GM19467 (cell line): ENCODE measurements at regions not wholly inside any gene's neighbourhood (a gene's known extent, or its start where the extent isn't known, plus 50 kb on each side); places are given as distances from the start of the nearest gene placed in this dataset.
"Not testable (repeated sequence)": the region's sequence is repeated elsewhere in the genome, so short reads cannot be mapped to it uniquely, and the experiment has no call there.

ENCODE experiments used
- ATAC-seq: cut with Tn5 transposase; IDR thresholded peaks from one replicate; pipeline ENCODE4 v1.9.1; 2021; ENCODE audit warnings: mild to moderate bottlenecking, moderate library complexity; ENCODE audit not compliant: unreplicated experiment

GRCh38 chr7:4519819-4520520 lies 162.1 kb upstream of the FOXK1 start:
- no peak for ATAC-seq

- ATAC-seq = no peak
These were observed 158.9 kb upstream of the FOXK1 start for GRCh38 chr7:4523219-4523618.

GRCh38 chr7:4523873-4524272 lies 158.2 kb upstream of the FOXK1 start:
- no peak for ATAC-seq

- ATAC-seq = no peak
These were observed 156.2 kb upstream of the FOXK1 start for GRCh38 chr7:4525884-4526283.

- ATAC-seq = no peak
These were observed 154.0 kb upstream of the FOXK1 start for GRCh38 chr7:4527988-4528636.

DNA sequence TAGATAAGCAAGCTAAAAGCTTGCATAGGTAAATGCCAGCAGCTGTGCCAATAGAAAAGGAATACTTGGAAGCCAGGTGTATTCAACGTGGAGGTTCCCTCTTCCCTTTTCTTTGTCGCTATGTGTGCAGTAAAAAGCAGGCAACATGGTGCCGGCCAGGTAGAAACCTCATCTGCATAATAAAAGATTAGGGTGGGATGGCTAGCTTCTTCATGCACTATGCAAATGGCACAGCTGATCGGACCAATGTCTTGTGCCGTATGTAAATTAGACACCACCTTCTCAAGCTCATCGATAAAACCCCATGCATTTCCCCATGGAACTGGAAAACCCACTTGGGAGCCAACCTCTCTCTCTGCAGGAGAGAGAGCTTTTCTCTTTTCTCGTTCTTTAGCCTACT lies 150.9 kb upstream of the FOXK1 start:
- ATAC-seq = no peak

DNA sequence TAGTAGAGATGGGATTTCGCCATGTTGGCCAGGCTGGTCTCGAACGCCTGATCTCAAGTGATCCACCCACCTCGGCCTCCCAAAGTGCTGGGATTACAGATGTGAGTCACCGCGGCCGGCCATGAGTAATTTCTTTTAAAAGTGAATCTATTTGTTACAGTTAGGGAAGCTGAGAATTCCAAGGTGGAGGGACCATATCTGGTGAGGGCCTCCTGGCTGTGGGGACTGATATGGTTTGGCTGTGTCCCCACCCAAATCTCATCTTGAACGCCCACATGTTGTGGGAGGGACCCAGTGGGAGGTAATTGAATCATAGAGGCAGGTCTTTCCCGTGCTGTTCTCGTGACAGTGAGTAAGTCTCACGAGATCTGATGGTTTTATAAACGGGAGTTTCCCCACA lies 148.8 kb upstream of the FOXK1 start:
- not testable (repeated sequence) for ATAC-seq

DNA sequence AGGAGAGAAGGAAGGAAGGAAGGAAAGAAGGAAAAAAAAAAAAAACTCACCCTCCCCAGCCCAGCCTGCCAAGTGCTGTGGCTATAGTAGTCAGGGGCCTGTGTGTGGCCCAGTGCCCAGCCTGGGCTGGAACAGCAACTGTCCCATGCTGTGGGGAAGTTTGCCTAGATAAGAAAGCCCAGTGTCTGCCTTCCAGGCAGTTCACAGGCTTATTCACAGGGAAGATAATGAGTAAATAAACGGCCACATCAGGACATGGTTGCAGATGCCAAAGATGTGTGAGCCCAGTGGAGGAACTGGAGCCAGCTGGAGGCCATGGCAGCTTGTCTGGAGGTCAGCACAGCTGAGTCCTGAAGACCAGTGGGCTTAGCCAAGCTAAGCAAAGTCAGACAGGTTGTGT lies 132.4 kb upstream of the FOXK1 start:
- ATAC-seq = no peak

- no peak for ATAC-seq
These were observed 132.0 kb upstream of the FOXK1 start for GRCh38 chr7:4550117-4550516.

GRCh38 chr7:4552985-4553384 lies 129.1 kb upstream of the FOXK1 start:
- ATAC-seq = no peak

DNA sequence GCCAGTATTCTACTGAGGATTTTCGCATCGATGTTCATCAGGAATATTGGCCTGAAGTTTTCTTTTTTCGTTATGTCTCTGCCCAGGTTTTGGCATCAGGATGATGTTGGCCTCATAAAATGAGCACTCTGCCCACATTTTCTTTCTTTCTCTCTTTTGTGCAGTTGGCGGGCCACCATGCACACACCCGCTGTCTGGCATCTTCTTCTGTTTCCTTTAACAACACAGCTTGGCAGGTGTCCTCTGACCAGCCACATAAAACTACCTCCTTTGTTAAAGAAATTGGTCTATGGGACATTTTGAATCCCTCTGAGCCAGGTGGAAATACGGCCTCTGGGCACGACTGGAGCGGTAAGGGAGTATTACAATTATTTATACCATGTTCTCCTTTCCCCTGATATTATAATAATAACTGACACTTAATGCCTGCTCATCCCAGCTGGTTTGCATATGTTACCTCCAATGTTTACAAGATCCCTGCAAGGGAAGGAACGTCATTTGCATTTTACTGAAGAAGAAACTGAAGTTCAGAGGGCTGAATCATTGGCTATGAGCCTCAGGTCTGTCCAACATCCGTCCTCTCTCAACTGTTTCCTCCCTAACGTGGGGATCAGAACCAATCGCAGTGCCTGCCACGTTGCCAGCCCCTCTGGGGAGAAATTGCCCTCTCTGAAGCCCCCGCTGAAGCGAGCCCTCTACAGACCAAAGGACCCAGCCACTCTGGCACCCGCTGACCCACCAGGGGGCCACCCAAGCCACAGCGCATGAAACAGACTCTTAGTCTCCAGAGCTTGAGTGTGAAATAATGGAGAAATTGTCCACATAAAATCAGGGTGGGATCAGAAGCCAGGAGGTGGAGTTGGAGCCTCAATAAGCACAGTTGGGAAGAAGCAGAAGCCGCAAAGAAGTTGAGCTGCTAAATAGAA lies 125.0 kb upstream of the FOXK1 start:
- no peak for ATAC-seq

DNA sequence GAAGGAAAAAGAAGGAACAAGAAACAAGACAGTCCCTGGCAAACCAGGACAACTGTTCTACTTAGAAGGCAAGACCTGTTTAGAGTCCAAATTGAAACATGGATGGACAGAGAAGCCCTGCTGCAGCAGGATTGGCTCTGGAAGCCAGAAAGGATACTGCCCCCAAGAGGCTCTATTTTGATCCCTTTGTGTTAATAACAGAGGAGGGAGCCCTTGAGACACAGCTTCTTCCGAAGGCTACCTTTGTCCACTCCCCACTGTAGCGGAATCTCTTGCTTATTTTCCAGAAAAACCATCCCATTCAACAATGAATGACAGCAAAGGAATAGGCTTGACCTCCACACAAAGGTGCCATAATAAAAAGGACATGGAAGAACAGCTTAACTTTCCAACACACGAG lies 120.3 kb upstream of the FOXK1 start:
- ATAC-seq = no peak

- no peak for ATAC-seq
These were observed 115.4 kb upstream of the FOXK1 start for GRCh38 chr7:4566714-4567113.

GRCh38 chr7:4574851-4575250 lies 107.2 kb upstream of the FOXK1 start:
- no peak for ATAC-seq

DNA sequence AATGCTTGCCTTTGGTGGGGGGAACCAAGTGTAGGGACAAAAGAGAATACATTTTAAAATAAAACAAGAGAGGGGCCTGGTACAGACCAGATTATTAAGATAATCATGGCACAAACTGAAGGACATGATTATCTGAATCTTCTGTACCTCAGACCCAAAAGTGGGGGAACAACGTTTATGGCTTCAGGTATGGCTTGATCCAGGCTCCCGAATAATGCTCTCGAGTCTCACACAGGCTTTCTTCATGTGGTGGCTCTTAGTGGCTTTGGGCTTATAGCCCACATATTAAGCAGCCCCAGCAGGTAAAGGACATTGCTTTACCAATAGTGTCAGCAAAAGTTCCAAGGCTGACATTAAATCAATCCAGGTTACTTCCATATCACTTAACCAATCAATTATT lies 106.8 kb upstream of the FOXK1 start:
- no peak for ATAC-seq

DNA sequence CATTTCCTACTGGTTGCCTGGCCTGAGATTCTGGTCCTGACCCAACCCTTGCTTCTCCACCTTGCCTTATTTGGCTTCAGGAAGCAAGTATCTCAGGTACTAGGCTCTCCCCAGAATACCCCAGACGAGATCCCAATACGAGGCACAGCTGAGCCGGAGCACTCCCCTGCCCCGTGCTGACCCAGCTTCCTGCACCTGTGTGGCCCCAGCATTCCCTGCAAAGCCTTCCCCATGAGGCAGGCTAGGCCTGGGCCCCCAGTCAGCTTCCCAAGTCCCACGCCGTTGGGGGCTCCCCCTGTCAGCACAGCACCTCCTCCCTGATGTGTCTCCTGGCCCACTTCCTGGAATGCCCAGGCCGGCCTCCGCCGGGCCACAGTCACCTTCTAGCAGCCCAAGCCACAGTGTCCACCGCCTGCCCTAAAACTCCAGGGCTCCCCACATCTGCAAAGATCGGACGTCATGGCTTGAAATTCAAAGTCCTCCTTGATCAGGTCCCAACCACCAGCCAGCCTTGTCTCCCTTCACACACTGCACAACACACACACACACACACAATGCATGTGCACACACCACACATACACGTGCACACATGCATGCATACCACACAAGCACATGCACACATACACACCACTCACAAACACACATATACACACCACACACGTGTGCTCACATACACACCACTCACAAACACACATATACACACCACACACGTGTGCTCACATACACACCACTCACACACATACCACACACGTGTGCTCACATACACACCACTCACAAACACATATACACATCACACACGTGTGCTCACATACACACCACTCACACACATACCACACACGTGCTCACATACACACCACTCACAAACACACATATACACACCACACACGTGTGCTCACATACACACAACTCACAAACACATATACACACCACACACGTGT lies 78.9 kb upstream of the FOXK1 start:
- no peak for ATAC-seq

GRCh38 chr7:4603843-4604231 lies 78.3 kb upstream of the FOXK1 start:
- no peak for ATAC-seq

GRCh38 chr7:4604456-4604940 lies 77.6 kb upstream of the FOXK1 start:
- no peak for ATAC-seq

- ATAC-seq = no peak
These were observed 75.3 kb upstream of the FOXK1 start for GRCh38 chr7:4606797-4607196.

DNA sequence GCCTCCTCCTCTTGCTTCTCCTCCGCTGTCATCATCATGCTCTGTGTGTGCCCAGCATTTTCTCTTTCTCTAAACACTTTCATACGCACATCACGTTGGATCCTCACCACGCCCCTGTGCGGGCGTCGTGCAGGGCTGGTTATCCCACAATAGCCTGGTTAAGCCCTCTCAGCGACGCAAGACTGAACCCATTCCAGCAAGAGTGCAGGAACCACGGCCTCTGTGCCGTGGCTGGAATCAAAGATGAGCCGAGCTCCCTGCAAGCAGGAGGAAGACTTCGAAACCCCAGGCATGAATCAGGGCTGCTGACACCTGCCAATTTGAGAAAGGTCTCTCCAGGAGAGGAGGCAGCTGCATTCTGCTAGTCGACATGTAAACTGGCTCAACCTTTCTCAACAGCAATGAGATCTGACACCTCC lies 74.8 kb upstream of the FOXK1 start:
- no peak for ATAC-seq
